HFFc6 (cell line): ENCODE measurements at regions not wholly inside any gene's neighbourhood (a gene's known extent, or its start where the extent isn't known, plus 50 kb on each side); places are given as distances from the start of the nearest gene placed in this dataset.

ENCODE experiments used
- DNase-seq: peaks from one replicate; pipeline ENCODE4 v3.0.0-alpha.2; 2018
- H3K27ac Mint-ChIP-seq: 2 replicates; pipeline ENCODE4 v1.8.0; 2020; ENCODE audit warnings: mild to moderate bottlenecking, mixed read lengths
- H3K27me3 Mint-ChIP-seq: 2 replicates; pipeline ENCODE4 v1.8.0; 2021; ENCODE audit warnings: mild to moderate bottlenecking, moderate library complexity, mixed read lengths; ENCODE audit not compliant: insufficient read depth
- H3K36me3 Mint-ChIP-seq: 2 replicates; pipeline ENCODE4 v1.8.0; 2021; ENCODE audit warnings: low read depth, mixed read lengths
- H3K4me1 Mint-ChIP-seq: 2 replicates; pipeline ENCODE4 v1.8.0; 2020; ENCODE audit warnings: low read depth, mixed read lengths
- H3K4me3 Mint-ChIP-seq: 2 replicates; pipeline ENCODE4 v1.8.0; 2020; ENCODE audit warnings: mild to moderate bottlenecking, moderate library complexity, mixed read lengths
- H3K9me3 Mint-ChIP-seq: 2 replicates; pipeline ENCODE4 v1.8.0; 2020; ENCODE audit warnings: mild to moderate bottlenecking, mixed read lengths
- TF ChIP-seq, protein P1 (sequence below): fragments of 200-600 bp; sonication (generic); IDR thresholded peaks from 2 replicates; pipeline ENCODE4 v1.5.0; 2021; ENCODE audit warnings: antibody characterized with exemption, mild to moderate bottlenecking

DNA sequence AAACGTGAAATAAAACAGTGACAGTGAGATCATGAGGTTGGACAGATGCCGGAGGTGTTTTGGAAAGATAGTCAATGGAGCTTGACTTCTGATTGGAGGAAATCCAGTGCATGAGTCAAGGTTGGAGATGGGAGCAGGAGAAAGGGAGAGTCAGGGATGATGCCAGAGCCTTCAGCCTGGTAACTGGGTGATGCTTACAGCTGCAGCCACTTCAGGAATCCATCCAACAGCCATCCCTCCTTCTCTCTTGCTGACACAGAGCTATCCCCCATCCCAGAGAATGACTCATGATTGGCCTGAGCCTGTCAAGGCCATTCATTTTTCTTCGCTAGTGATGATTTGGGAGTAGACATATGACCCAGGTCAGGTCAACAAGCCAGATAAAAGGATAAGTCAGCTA, 112.8 kb downstream of the SAMD5 start:
- H3K9me3 Mint-ChIP-seq: peaks cover 16% of the 10 kb centered on the region
- peaks cover 3% of the 10 kb centered on the region; the same call in 1 of the 2 replicates for H3K27me3 Mint-ChIP-seq
- no peaks in the 10 kb centered on the region for H3K4me1 Mint-ChIP-seq
- no peaks in the 10 kb centered on the region for H3K36me3 Mint-ChIP-seq
- H3K4me3 Mint-ChIP-seq: no peak overlapping the region
- no peak overlapping the region for H3K27ac Mint-ChIP-seq
- DNase-seq: no peak
- TF ChIP-seq, protein P1, sequence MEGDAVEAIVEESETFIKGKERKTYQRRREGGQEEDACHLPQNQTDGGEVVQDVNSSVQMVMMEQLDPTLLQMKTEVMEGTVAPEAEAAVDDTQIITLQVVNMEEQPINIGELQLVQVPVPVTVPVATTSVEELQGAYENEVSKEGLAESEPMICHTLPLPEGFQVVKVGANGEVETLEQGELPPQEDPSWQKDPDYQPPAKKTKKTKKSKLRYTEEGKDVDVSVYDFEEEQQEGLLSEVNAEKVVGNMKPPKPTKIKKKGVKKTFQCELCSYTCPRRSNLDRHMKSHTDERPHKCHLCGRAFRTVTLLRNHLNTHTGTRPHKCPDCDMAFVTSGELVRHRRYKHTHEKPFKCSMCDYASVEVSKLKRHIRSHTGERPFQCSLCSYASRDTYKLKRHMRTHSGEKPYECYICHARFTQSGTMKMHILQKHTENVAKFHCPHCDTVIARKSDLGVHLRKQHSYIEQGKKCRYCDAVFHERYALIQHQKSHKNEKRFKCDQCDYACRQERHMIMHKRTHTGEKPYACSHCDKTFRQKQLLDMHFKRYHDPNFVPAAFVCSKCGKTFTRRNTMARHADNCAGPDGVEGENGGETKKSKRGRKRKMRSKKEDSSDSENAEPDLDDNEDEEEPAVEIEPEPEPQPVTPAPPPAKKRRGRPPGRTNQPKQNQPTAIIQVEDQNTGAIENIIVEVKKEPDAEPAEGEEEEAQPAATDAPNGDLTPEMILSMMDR: no peak

DNA sequence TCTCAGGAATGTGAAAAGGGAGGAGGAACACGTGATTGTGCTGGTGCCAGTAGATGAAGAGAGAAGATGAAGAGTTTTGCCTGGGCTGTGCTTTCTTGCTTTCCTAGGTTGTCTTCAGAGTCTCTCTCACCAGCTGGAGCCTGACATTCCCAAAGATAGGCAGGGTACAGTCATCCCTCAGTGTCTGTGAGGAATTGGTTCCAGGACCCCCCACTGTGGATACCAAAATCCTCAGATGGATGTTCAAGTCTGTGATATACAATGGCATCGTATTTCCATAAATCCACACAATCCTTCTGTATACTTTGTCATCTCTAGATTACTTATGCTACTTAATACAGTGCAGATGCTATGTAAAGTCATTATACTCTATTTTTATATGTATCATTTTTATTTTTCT, 113.5 kb downstream of the SAMD5 start:
- Mint-ChIP-seq H3K27me3 (peaks cover 3% of the 10 kb centered on the region; the same call in 1 of the 2 replicates), H3K9me3 (peaks cover 21% of the 10 kb centered on the region), H3K4me1 (no peaks in the 10 kb centered on the region), H3K27ac (no peak overlapping the region), H3K4me3 (no peak overlapping the region), H3K36me3 (no peaks in the 10 kb centered on the region)
- TF ChIP-seq, protein P1: no peak
- no peak for DNase-seq

- no peak for DNase-seq
- Mint-ChIP-seq H3K36me3 (no peaks in the 10 kb centered on the region), H3K27me3 (peaks cover 3% of the 10 kb centered on the region; the same call in 1 of the 2 replicates), H3K9me3 (peaks cover 22% of the 10 kb centered on the region), H3K4me3 (no peak overlapping the region), H3K4me1 (no peaks in the 10 kb centered on the region), H3K27ac (no peak overlapping the region)
- TF ChIP-seq, protein P1: no peak
These were observed 116.5 kb downstream of the SAMD5 start for GRCh38 chr6:147624946-147625515.

DNA sequence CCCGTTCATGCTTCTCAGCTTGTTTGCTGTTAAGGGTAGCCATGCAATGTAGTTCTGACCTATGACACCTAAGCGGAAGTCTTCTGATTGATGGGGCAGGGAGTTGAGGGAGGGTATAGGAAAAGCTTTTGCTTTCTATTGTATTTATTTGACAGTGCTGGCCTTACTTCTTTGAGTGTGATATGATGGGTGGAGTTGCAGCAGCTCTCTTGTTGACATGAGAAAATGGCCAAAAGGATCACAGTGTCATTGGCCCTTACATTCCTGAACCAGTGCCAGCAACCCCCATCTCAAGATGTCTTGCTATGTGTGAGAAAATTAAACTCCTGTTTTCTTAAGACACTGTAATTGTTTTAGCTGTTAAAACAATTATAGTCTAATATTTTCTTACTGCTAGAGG, 117.5 kb downstream of the SAMD5 start:
- Mint-ChIP-seq H3K27me3 (peaks cover 3% of the 10 kb centered on the region; the same call in 1 of the 2 replicates), H3K9me3 (peaks cover 30% of the 10 kb centered on the region), H3K27ac (no peak overlapping the region), H3K4me3 (no peak overlapping the region), H3K36me3 (no peaks in the 10 kb centered on the region; the same call in 1 of the 2 replicates), H3K4me1 (no peaks in the 10 kb centered on the region)
- DNase-seq: no peak
- TF ChIP-seq, protein P1: no peak

DNA sequence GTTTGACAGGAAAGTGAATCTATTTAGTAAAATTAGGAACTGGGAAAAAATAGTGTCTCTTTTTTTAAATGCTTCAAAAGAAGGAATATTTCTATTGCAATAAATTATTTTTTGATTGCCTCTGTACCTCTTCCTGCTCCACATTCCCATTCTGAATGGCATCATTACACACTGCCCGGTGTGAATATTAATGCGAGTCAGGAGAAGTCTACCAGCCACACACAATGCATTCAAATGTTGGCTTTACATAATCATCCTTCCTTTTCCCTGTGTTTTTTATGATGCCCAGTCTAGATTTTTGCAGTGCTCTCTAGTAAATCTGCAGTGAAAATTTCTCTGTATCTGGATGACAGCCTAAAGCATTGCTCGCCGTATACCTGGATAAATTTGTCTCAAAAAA, 118.9 kb downstream of the SAMD5 start:
- DNase-seq: no peak
- H3K36me3 Mint-ChIP-seq: no peaks in the 10 kb centered on the region; the same call in 1 of the 2 replicates
- TF ChIP-seq, protein P1: no peak
- no peak overlapping the region for H3K27ac Mint-ChIP-seq
- H3K27me3 Mint-ChIP-seq: peaks cover 3% of the 10 kb centered on the region; the same call in 1 of the 2 replicates
- no peak overlapping the region for H3K4me3 Mint-ChIP-seq
- peaks cover 45% of the 10 kb centered on the region for H3K9me3 Mint-ChIP-seq
- H3K4me1 Mint-ChIP-seq: no peaks in the 10 kb centered on the region
